HUES48 (cell line): ENCODE measurements at regions not wholly inside any gene's neighbourhood (a gene's known extent, or its start where the extent isn't known, plus 50 kb on each side); places are given as distances from the start of the nearest gene placed in this dataset.

Experiments
- H3K27ac ChIP-seq: one replicate; pipeline ENCODE4 v1.7.0; 2013; ENCODE audit warnings: low read depth, low read length, inconsistent platforms
- H3K27me3 ChIP-seq: 2 replicates; pipeline ENCODE4 v1.6.1; 2013; ENCODE audit warnings: mild to moderate bottlenecking, low read length; ENCODE audit not compliant: control insufficient read depth, insufficient read depth
- H3K36me3 ChIP-seq: 2 replicates; pipeline ENCODE4 v1.6.1; 2013; ENCODE audit warnings: low read length; ENCODE audit not compliant: control insufficient read depth, insufficient read depth
- H3K4me1 ChIP-seq: 2 replicates; pipeline ENCODE4 v1.6.1; 2013; ENCODE audit warnings: mild to moderate bottlenecking, low read length; ENCODE audit not compliant: control insufficient read depth, insufficient read depth
- H3K4me3 ChIP-seq: 2 replicates; pipeline ENCODE4 v1.5.1; 2013; ENCODE audit warnings: mild to moderate bottlenecking, low read depth, low read length
- H3K9ac ChIP-seq: 2 replicates; pipeline ENCODE4 v1.6.1; 2013; ENCODE audit warnings: mild to moderate bottlenecking, low read depth, low read length, moderate library complexity
- H3K9me3 ChIP-seq: 2 replicates; pipeline ENCODE4 v1.6.1; 2013; ENCODE audit warnings: low read length; ENCODE audit not compliant: control insufficient read depth, insufficient read depth

DNA sequence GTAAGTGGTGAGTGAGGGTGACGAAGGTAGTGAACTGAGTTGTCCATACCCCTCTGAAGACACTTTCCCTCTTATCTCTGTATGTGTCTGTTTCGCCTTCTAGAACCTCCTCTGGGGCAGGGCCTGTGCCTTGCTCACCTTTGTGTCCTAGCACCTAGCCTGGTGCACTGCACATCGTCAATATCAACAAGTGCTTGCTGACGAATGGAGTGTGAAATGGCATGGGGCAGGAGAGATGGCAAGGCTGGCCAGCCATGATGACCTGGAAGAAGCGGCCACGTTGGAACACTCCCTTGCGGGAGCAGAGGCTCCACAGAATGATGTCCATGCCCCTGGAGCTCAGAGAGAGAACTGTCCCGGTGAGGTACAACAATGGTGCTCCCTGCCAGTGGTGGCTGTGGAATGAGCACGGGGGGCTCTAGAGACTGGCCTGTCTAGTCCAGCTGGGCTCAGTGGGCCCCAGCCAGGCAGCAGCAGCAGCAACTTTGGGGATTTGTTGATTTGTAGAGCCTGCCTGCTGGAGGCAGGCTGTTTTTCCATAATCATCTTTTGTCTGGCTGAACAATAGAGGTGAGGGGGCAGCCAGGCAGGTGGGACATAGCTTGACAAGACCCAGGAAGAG is 112.2 kb upstream of the PJA1 start:
- no peak overlapping the region for H3K4me3 ChIP-seq
- no peaks in the 10 kb centered on the region for H3K36me3 ChIP-seq
- H3K9me3 ChIP-seq = peaks cover 37% of the 10 kb centered on the region
- H3K4me1 ChIP-seq = peaks cover 31% of the 10 kb centered on the region
- H3K9ac ChIP-seq = no peak overlapping the region
- peaks cover 54% of the 10 kb centered on the region for H3K27me3 ChIP-seq
- peak overlapping the region; percentile 76 for H3K27ac ChIP-seq

DNA sequence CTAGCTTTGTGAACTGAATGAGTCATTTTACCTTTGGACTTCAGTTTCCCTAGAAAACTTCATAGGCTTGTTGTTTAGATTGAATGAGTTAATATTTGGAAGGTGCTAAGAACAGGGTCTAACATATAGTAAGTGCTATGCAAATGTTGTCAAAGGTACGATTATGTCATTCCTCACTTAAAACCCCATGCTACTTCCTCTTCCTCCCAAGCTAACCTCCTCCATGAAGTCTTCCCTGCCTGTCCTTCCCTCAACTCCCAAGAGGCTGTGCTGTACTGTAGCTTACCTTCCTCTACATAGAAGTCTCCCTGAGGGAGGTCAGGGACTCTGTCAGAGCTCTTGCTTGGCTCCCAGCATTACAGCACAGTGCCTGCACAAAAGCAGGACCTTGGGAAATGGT is 103.4 kb upstream of the PJA1 start:
- Histone ChIP-seq H3K4me3 (no peak overlapping the region), H3K36me3 (no peaks in the 10 kb centered on the region), H3K4me1 (peaks cover 8% of the 10 kb centered on the region), H3K27ac (no peak overlapping the region), H3K27me3 (peaks cover 39% of the 10 kb centered on the region), H3K9me3 (peaks cover 17% of the 10 kb centered on the region; the same call in 1 of the 2 replicates), H3K9ac (no peak overlapping the region)

DNA sequence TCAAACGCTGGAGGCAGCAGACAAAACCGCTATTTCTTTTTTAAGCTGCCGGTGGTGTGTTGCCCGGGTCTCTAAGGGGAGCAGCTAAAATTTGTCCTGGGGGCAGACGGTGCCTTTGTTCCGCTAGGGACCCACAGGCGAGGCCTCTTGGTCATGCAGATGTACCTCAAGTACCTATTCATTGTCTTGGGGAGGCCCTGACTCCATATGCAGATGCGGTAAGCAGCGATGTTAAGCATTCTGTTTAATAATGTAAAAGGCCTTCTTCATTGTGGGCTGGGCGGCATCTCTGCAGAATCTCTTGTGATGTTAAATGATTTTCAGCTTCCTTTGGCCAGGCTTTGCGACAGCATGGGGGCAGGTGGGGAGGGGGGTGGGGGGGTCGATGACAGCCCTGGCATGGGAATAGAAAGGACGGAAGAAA is 98.9 kb upstream of the PJA1 start:
- no peak overlapping the region for H3K9ac ChIP-seq
- H3K27me3 ChIP-seq = peaks cover 80% of the 10 kb centered on the region
- H3K36me3 ChIP-seq = no peaks in the 10 kb centered on the region
- H3K9me3 ChIP-seq = peaks cover 15% of the 10 kb centered on the region
- no peak overlapping the region for H3K4me3 ChIP-seq
- H3K4me1 ChIP-seq = peaks cover 27% of the 10 kb centered on the region
- H3K27ac ChIP-seq = peak overlapping the region; percentile 64

DNA sequence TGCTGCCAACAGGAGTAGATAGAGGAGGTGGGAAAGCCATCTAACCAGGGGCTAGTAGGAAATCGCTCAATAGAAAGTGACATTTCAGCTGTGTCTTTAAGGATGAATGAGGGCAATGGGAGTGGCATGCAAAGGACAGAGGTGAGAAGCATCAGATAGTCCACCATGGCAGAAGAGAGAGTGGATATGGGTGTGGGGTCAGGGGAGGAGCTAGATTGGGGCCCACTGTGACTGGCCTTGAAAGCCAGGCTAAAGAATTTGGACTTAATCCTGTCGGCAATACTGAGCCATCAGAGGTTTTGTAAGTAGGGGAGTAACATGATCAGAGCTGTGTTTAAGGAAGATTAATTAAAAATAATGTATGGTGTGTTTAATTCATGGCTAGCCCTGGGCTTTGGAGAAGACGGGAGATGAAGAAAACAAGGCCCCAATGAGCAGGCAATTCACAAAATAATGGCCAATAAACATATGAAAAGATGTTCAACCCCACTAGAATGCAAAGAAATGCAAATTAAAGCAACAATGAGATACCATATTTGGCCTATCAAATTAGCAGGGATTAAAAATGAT is 98.1 kb upstream of the PJA1 start:
- H3K4me3 ChIP-seq = peak overlapping the region; percentile 34
- peaks cover 83% of the 10 kb centered on the region for H3K27me3 ChIP-seq
- H3K36me3 ChIP-seq = no peaks in the 10 kb centered on the region
- peaks cover 27% of the 10 kb centered on the region for H3K4me1 ChIP-seq
- no peak overlapping the region for H3K9ac ChIP-seq
- H3K9me3 ChIP-seq = peaks cover 16% of the 10 kb centered on the region
- peak overlapping the region; percentile 64 for H3K27ac ChIP-seq

DNA sequence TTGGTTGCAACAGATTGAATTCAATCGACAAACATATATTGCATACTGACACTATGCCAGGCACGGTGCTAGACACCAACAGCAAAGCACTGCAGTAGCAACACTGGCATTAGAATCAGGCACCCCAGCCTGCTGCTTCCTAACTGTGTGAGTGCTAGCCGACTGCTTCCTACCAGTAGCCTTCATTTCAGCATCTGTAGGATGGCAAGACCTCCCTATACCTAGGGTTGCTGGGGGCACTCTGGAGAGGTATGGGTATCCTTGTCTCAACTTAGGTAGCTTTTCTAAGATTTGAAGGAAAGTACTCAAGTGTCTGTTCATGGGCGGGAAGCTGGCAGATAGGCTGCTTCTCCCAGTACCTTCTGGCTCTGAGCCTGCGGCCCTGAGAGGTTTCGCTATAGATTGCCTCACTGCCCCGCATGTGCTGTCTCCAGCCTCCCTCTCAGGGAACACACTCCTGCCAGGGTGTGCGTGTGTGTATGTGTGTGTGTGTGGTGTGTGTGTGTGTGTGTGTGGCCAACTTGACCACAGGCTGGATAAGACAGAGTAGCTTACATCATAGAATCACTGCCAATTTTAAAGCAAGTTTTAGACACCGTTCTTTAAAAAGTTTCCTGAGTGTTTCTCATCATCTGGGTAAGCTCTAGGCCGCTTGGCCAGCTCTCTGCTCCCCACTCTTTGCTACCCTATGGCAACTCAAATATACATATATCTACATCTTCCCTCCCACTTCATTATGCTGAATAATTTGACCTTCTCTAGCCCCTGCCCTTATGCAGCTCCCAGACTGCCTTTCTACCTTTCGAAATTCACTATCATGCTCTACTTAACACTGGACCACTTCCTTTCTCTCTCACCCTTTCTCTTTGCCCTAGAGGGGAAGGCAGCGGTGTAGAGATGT is 97.0 kb upstream of the PJA1 start:
- Histone ChIP-seq H3K4me3 (no peak overlapping the region), H3K27me3 (peaks cover 83% of the 10 kb centered on the region), H3K27ac (no peak overlapping the region), H3K9me3 (peaks cover 23% of the 10 kb centered on the region), H3K4me1 (peaks cover 27% of the 10 kb centered on the region), H3K36me3 (no peaks in the 10 kb centered on the region), H3K9ac (no peak overlapping the region)

DNA sequence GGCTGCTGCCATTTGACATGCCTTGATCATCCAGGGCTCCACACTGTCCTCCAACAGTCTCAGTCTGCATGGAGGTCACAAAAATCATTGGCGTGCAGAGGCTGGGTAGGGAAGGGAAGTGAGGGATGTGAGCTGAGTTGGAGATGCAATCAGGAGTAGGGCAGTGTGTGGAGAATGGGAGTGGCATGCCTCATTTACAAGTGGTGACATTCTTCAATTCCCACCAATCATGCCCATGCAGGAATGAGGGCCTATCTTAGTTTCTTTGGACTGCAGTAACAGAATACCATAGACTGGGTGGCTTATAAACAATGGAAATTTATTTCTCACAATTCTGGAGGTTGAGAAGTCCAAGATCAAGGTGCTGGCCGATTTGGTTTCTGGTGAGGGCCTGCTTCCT is 94.9 kb upstream of the PJA1 start:
- Histone ChIP-seq H3K4me3 (no peak overlapping the region), H3K9me3 (peaks cover 26% of the 10 kb centered on the region), H3K9ac (no peak overlapping the region), H3K27me3 (peaks cover 64% of the 10 kb centered on the region), H3K4me1 (peaks cover 25% of the 10 kb centered on the region), H3K36me3 (no peaks in the 10 kb centered on the region), H3K27ac (no peak overlapping the region)

DNA sequence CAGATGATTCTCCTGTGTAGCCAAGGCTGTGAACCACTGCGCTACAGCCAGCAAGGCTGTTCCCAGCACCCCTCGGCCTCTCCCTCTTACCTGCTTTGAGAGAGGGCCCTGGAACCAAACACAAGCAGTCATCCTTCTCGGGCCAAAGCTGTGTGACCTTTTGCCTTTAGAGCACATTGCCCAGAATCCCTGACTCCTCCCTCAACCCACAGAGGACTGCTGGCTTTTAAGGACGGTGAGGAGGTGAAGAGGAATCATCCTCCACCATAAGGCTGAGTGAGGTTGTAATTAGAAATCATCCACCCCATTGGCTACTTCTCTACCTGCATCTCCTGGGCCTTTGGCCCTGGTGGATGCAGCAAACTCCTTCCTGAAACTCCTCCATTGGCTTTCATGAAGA is 93.6 kb upstream of the PJA1 start:
- Histone ChIP-seq H3K4me3 (no peak overlapping the region), H3K4me1 (peaks cover 19% of the 10 kb centered on the region), H3K9ac (no peak overlapping the region), H3K27ac (no peak overlapping the region), H3K36me3 (no peaks in the 10 kb centered on the region), H3K9me3 (peaks cover 26% of the 10 kb centered on the region), H3K27me3 (peaks cover 58% of the 10 kb centered on the region)

DNA sequence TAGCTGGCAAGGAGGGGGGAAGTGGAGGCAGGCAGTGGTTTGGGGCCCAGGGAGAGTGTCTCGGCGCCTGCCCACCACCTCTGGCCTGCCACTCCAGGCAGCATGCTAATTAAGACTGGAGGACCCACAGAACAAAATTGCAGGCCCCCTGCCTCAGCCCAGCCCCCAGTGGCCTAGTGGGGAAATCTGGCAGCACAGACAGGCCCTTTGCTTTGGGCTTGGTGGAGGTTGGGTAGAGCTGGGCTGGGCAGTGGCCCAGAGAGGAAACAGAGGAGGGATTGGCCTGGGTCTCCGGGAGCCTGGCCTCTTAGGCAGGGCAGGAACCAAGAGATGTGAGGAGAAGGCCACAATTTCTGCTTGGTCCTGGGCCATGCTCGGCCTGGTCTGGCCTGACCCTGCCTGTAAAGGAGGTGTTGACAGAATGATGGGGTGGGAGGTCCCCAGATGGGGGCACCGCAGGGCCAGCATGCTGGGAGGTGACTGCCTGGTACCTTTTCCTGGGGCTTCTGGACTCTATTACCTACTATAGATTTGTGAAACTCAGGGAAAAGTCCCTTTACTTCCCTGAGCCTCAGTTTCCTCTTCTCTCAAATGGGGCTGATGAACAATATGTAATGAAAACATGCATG is 92.4 kb upstream of the PJA1 start:
- no peak overlapping the region for H3K27ac ChIP-seq
- H3K4me3 ChIP-seq = no peak overlapping the region
- no peaks in the 10 kb centered on the region for H3K36me3 ChIP-seq
- no peak overlapping the region for H3K9ac ChIP-seq
- H3K9me3 ChIP-seq = peaks cover 30% of the 10 kb centered on the region; the same call in 1 of the 2 replicates
- peaks cover 9% of the 10 kb centered on the region for H3K4me1 ChIP-seq
- H3K27me3 ChIP-seq = peaks cover 48% of the 10 kb centered on the region

DNA sequence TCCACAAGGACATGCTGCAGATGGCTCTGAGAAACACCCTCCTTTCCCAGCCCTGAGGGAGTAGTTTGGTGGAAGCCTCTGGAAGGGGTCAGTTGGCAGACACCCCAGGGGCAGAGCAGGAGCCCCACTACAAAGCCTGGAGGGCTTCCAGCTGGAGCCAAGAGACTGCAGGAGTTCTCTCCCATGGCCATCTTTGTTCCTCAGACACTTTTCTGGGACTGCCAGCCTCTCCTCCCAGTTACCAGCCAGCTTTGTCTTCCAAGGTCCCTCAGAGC is 91.0 kb upstream of the PJA1 start:
- Histone ChIP-seq H3K4me1 (no peaks in the 10 kb centered on the region), H3K4me3 (no peak overlapping the region), H3K27me3 (peaks cover 38% of the 10 kb centered on the region), H3K9ac (no peak overlapping the region), H3K9me3 (peaks cover 26% of the 10 kb centered on the region; the same call in 1 of the 2 replicates), H3K36me3 (no peaks in the 10 kb centered on the region), H3K27ac (no peak overlapping the region)

DNA sequence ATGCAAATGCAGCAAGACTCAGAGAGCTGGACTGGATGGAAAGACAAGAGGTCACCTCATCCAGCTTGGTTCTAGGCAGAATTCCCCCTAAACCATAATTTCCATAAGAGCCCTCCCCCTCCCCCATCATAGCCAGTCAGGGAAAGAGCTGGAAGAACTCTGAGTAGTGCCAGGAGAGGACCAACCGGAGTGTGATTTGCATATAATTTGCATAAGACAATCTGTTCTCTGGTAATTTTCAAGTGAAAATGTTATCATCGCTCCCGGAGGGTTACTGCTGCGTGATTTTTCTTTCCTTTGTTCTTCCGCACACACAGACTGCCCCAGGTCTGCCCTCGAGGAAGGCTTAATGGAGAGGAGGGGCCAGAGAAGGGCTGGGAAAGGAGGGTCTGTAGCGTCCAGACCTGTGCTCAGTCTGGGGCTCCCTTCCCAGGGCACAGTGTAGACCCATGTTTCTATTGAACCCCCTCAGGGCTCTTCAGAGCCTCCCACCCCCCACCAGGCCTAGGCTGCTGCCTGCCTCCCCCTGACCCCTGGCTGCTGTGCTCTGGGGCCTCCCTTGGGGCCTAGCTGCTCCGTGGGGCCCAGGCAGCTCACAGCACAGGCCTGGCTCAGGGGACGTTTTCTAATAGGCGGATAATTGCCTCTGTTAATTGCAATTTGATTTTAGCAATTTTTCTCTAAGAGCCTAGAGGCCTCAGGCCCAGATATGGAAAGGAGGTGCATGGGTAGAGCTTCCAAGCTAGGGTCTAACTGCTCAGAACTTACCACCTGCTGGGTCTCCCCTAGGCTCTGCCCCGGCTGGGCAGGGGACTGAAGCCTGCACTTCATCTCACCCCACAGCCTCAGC is 90.4 kb upstream of the PJA1 start:
- Histone ChIP-seq H3K4me1 (no peaks in the 10 kb centered on the region), H3K4me3 (no peak overlapping the region), H3K27ac (no peak overlapping the region), H3K36me3 (no peaks in the 10 kb centered on the region), H3K9me3 (peaks cover 27% of the 10 kb centered on the region; the same call in 1 of the 2 replicates), H3K9ac (no peak overlapping the region), H3K27me3 (peaks cover 32% of the 10 kb centered on the region)
